ENCODE measurements at regions not wholly inside any gene's neighbourhood (a gene's known extent, or its start where the extent isn't known, plus 50 kb on each side); places are given as distances from the start of the nearest gene placed in this dataset.

DNA sequence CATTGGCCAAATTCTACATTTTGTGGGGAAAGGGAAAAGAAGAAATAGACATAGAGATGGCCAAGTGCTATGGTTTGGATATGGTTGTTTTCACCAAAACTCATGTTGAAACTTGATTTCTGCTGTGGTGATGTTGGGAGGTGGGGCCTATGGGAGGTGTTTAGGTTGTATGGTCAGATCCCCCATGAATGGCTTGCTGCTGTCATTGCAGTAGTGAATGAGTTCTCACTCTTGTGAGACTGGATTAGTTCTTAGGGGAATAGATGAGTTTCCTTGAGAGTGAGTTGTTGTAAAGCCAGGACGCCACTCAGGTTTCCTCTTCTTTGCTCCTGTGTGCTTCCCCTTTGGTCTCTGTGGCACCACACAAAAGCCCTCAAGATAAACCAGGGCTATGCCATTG lies 242.6 kb upstream of the RFC3 start:
- Histone ChIP-seq H3K4me1 (ENCODE audit: low read length) (peaks cover 16% of the 10 kb centered on the region), H3K4me3 (ENCODE audit: low read length) (no peak overlapping the region), H3K9ac (ENCODE audit: low read length) (no peak overlapping the region), H3K9me3 (ENCODE audit: insufficient read depth, low read length) (no peaks in the 10 kb centered on the region), H3K4me2 (ENCODE audit: low read length) (no peak overlapping the region), H3K36me3 (replicated peaks; ENCODE audit: low read depth, low read length) (peaks cover 3% of the 10 kb centered on the region), H3K27me3 (ENCODE audit: low read depth, low read length) (no peaks in the 10 kb centered on the region), H2AFZ (ENCODE audit: low read depth, low read length) (no peak overlapping the region), H3K27ac (ENCODE audit: low read length) (no peak overlapping the region), H3K79me2 (ENCODE audit: low read length) (no peaks in the 10 kb centered on the region), H4K20me1 (ENCODE audit: insufficient read depth, low read length) (no peaks in the 10 kb centered on the region)
- TF ChIP-seq CTCF (IDR thresholded peaks at IDR 0.05; ENCODE audit: low read depth, low read length), result no peak
- TF ChIP-seq EZH2phosphoT487 (IDR thresholded peaks at IDR 0.05; ENCODE audit: low read depth), result no peak

DNA sequence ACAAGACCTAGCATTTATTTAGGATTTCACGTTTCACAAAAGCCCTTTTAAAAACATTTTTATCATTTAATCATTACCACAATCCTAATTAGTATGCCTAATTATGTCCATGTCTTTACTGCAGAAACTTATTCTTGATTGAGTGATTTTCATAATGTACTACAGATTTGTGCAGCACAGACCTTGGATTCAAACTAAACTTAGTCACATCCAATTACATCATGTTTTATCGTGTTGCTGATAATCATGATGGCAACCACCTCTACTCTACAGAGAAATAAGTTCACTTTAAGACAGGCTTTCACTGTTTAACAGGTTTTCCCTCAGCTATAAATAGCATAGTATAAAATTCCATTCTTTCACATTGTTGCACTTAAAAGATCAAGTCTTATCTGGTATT lies 240.9 kb upstream of the RFC3 start:
- Histone ChIP-seq H3K4me1 (ENCODE audit: low read length) (peaks cover 6% of the 10 kb centered on the region), H2AFZ (ENCODE audit: low read depth, low read length) (no peak overlapping the region), H3K27ac (ENCODE audit: low read length) (no peak overlapping the region)

DNA sequence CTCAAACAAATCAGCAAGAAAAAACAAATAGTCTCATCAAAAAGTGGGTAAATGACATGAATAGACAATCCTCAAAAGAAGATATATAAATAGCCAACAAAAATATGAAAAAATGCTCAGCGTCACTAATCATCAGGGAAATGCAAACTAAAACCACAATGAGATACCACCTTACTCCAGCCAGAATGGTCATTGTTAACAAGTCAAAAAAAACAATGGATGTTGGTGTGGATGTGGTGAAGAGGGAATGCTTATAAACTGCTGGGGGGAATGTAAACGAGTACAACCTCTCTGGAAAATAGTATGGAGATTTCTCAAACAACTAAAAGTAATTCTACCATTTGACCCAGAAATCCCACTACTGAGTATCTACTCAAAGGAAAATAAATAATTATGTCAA lies 239.2 kb upstream of the RFC3 start:
- Histone ChIP-seq H3K36me3 (replicated peaks; ENCODE audit: low read depth, low read length) (no peaks in the 10 kb centered on the region), H3K9me3 (ENCODE audit: insufficient read depth, low read length) (no peaks in the 10 kb centered on the region), H3K27me3 (ENCODE audit: low read depth, low read length) (no peaks in the 10 kb centered on the region), H3K9ac (ENCODE audit: low read length) (no peak overlapping the region), H4K20me1 (ENCODE audit: insufficient read depth, low read length) (no peaks in the 10 kb centered on the region), H3K27ac (ENCODE audit: low read length) (no peak overlapping the region), H3K4me3 (ENCODE audit: low read length) (no peak overlapping the region), H3K4me1 (ENCODE audit: low read length) (peaks cover 6% of the 10 kb centered on the region; the same call in 1 of the 2 replicates), H2AFZ (ENCODE audit: low read depth, low read length) (no peak overlapping the region), H3K4me2 (ENCODE audit: low read length) (no peak overlapping the region), H3K79me2 (ENCODE audit: low read length) (no peaks in the 10 kb centered on the region)
- no peak for TF ChIP-seq CTCF (IDR thresholded peaks at IDR 0.05; ENCODE audit: low read depth, low read length)
- TF ChIP-seq EZH2phosphoT487 (IDR thresholded peaks at IDR 0.05; ENCODE audit: low read depth), result no peak

More for the DNA sequence above, 240.9 kb upstream of the RFC3 start:
- TF ChIP-seq EZH2phosphoT487 (IDR thresholded peaks at IDR 0.05; ENCODE audit: low read depth) (no peak), CTCF (IDR thresholded peaks at IDR 0.05; ENCODE audit: low read depth, low read length) (no peak)
- Histone ChIP-seq H3K9me3 (ENCODE audit: insufficient read depth, low read length) (no peaks in the 10 kb centered on the region), H3K36me3 (replicated peaks; ENCODE audit: low read depth, low read length) (peaks cover 3% of the 10 kb centered on the region), H3K79me2 (ENCODE audit: low read length) (no peaks in the 10 kb centered on the region), H3K27me3 (ENCODE audit: low read depth, low read length) (no peaks in the 10 kb centered on the region), H3K4me2 (ENCODE audit: low read length) (no peak overlapping the region), H3K4me3 (ENCODE audit: low read length) (no peak overlapping the region), H3K9ac (ENCODE audit: low read length) (no peak overlapping the region), H4K20me1 (ENCODE audit: insufficient read depth, low read length) (no peaks in the 10 kb centered on the region)

GRCh38 chr13:33582121-33582520 lies 235.8 kb upstream of the RFC3 start:
- no peak overlapping the region for H3K4me2 ChIP-seq (ENCODE audit: low read length)
- H3K79me2 ChIP-seq (ENCODE audit: low read length), result no peaks in the 10 kb centered on the region
- TF ChIP-seq CTCF (IDR thresholded peaks at IDR 0.05; ENCODE audit: low read depth, low read length) (no peak), EZH2phosphoT487 (IDR thresholded peaks at IDR 0.05; ENCODE audit: low read depth) (no peak)
- no peaks in the 10 kb centered on the region for H3K9me3 ChIP-seq (ENCODE audit: insufficient read depth, low read length)
- H3K27ac ChIP-seq (ENCODE audit: low read length), result no peak overlapping the region
- no peaks in the 10 kb centered on the region for H3K27me3 ChIP-seq (ENCODE audit: low read depth, low read length)
- no peaks in the 10 kb centered on the region for H3K36me3 ChIP-seq (replicated peaks; ENCODE audit: low read depth, low read length)
- H3K9ac ChIP-seq (ENCODE audit: low read length), result no peak overlapping the region
- H4K20me1 ChIP-seq (ENCODE audit: insufficient read depth, low read length), result no peaks in the 10 kb centered on the region
- peaks cover 6% of the 10 kb centered on the region; the same call in 1 of the 2 replicates for H3K4me1 ChIP-seq (ENCODE audit: low read length)
- no peak overlapping the region for H2AFZ ChIP-seq (ENCODE audit: low read depth, low read length)
- no peak overlapping the region for H3K4me3 ChIP-seq (ENCODE audit: low read length)
